H1 (cell line): ENCODE measurements at regions not wholly inside any gene's neighbourhood (a gene's known extent, or its start where the extent isn't known, plus 50 kb on each side); places are given as distances from the start of the nearest gene placed in this dataset.

Experiments used
- CTCF ChIA-PET: fragments of 300-600 bp; sonication (Branson Sonifier 250); formaldehyde crosslinking; loops from one replicate; lab custom pipeline; 2021; ENCODE audit not compliant: partially characterized antibody; lab: Charles Lee
- POLR2A ChIA-PET: fragments of 300-600 bp; sonication (Branson Sonifier 250); formaldehyde crosslinking; loops from one replicate; lab custom pipeline; 2021; ENCODE audit warnings: inconsistent platforms; ENCODE audit not compliant: partially characterized antibody; lab: Charles Lee
- DNase-seq, 2 experiments: peaks; one replicate each; pipeline versions ENCODE4 v3.0.0 to v3.0.0-alpha.2; 2010 to 2022; ENCODE audit warnings: low spot score in 2 of 2, low read depth in 1 of 2, mixed read lengths in 1 of 2
- FAIRE-seq: peaks from 2 replicates; lab custom pipeline; 2011; peaks lifted over from hg19 to GRCh38; lab: Jason Lieb, UNC
- H2AFZ ChIP-seq: 2 replicates; pipeline ENCODE4 v1.8.1; 2012; ENCODE audit warnings: low read length, inconsistent platforms
- H2AK5ac ChIP-seq: 2 replicates; pipeline ENCODE4 v1.6.1; 2013; ENCODE audit warnings: low read depth, low read length
- H2BK120ac ChIP-seq: replicated peaks from 2 replicates; pipeline ENCODE3; 2013; ENCODE audit warnings: low read depth, low read length, inconsistent platforms
- H2BK12ac ChIP-seq: 2 replicates; pipeline ENCODE4 v1.6.1; 2013; ENCODE audit warnings: low read depth, low read length
- H2BK15ac ChIP-seq: 2 replicates; pipeline ENCODE4 v1.6.1; 2013; ENCODE audit warnings: low read length
- H2BK20ac ChIP-seq: 2 replicates; pipeline ENCODE4 v1.6.1; 2013; ENCODE audit warnings: low read length
- H2BK5ac ChIP-seq: 2 replicates; pipeline ENCODE4 v1.6.1; 2013; ENCODE audit warnings: low read depth, low read length
- H3K14ac ChIP-seq: 2 replicates; pipeline ENCODE4 v1.6.1; 2013; ENCODE audit warnings: inconsistent platforms; ENCODE audit not compliant: insufficient read length
- H3K18ac ChIP-seq: 2 replicates; pipeline ENCODE4 v1.6.1; 2013; ENCODE audit warnings: low read length; ENCODE audit errors: extremely low read depth
- H3K23ac ChIP-seq: 2 replicates; pipeline ENCODE4 v1.6.1; 2013; ENCODE audit warnings: inconsistent platforms; ENCODE audit not compliant: insufficient read length
- H3K23me2 ChIP-seq: 2 replicates; pipeline ENCODE4 v1.6.1; 2013; ENCODE audit warnings: low read depth, low read length
- H3K27ac ChIP-seq: 2 replicates; pipeline ENCODE4 v1.6.1; 2011; ENCODE audit warnings: low read depth, low read length, inconsistent platforms
- H3K27me3 ChIP-seq, 4 experiments: replicated peaks in 1 of 4; 1 replicate in 1 of 4; 2 replicates in 3 of 4; pipeline versions ENCODE4 v1.6.1 to v1.8.1; 2011 to 2013; ENCODE audit warnings: low read length in 3 of 4, mild to moderate bottlenecking in 3 of 4, inconsistent platforms in 2 of 4, mixed read lengths in 2 of 4, moderate library complexity in 1 of 4; ENCODE audit not compliant: control insufficient read depth in 3 of 4, insufficient read depth in 3 of 4; ENCODE audit errors: extremely low read depth in 1 of 4
- H3K36me3 ChIP-seq, 4 experiments: 2 replicates each; pipeline versions ENCODE4 v1.6.1 to v1.8.1; 2011 to 2013; ENCODE audit warnings: mild to moderate bottlenecking in 4 of 4, low read length in 3 of 4, moderate library complexity in 2 of 4, control low read depth in 1 of 4, inconsistent platforms in 1 of 4; ENCODE audit not compliant: insufficient read depth in 4 of 4, control insufficient read depth in 2 of 4
- H3K4ac ChIP-seq: replicated peaks from 2 replicates; pipeline ENCODE3; 2013; ENCODE audit warnings: low read length, low read depth, mixed read lengths, inconsistent platforms; ENCODE audit not compliant: insufficient read length
- H3K4me1 ChIP-seq, 4 experiments: replicated peaks in 1 of 4; 1 replicate in 1 of 4; 2 replicates in 3 of 4; pipeline versions ENCODE4 v1.6.1 to v1.8.1; 2011 to 2013; ENCODE audit warnings: low read length in 3 of 4, inconsistent platforms in 2 of 4, mixed read lengths in 1 of 4; ENCODE audit not compliant: insufficient read depth in 4 of 4, control insufficient read depth in 3 of 4
- H3K4me2 ChIP-seq, 2 experiments: 2 replicates each; pipeline versions ENCODE4 v1.6.1 to v1.8.1; 2011 to 2013; ENCODE audit warnings: low read depth in 2 of 2, low read length in 2 of 2, control low read depth in 1 of 2, inconsistent platforms in 1 of 2, mild to moderate bottlenecking in 1 of 2; ENCODE audit not compliant: insufficient read depth in 1 of 2
- H3K4me3 ChIP-seq, 4 experiments: fragments of 200-600, 300-600 bp in 1 of 4; sonication (generic), shearing (Covaris generic), sonication (Bioruptor Twin) in 1 of 4; 2 replicates each; pipeline versions ENCODE4 v1.5.1 to v1.8.1; 2011 to 2016; ENCODE audit warnings: low read length in 4 of 4, low read depth in 3 of 4, control low read depth in 2 of 4, inconsistent platforms in 2 of 4, mild to moderate bottlenecking in 2 of 4, mixed read lengths in 1 of 4, moderate library complexity in 1 of 4; ENCODE audit not compliant: insufficient read depth in 2 of 4; ENCODE audit errors: extremely low read depth in 1 of 4
- H3K56ac ChIP-seq: replicated peaks from 2 replicates; pipeline ENCODE3; 2013; ENCODE audit warnings: low read depth, mild to moderate bottlenecking, mixed read lengths, low read length, inconsistent platforms; ENCODE audit not compliant: insufficient read length
- H3K79me1 ChIP-seq: 2 replicates; pipeline ENCODE4 v1.6.1; 2013; ENCODE audit warnings: low read depth, low read length, control low read depth
- H3K79me2 ChIP-seq, 2 experiments: 2 replicates each; pipeline versions ENCODE4 v1.6.1 to v1.8.1; 2012 to 2013; ENCODE audit warnings: low read length in 2 of 2, mild to moderate bottlenecking in 2 of 2, inconsistent platforms in 1 of 2; ENCODE audit not compliant: insufficient read depth in 2 of 2, control insufficient read depth in 1 of 2
- H3K9ac ChIP-seq, 4 experiments: replicated peaks in 1 of 4; 1 replicate in 1 of 4; 2 replicates in 3 of 4; pipeline versions ENCODE4 v1.6.1 to v1.8.1; 2011 to 2013; ENCODE audit warnings: low read depth in 3 of 4, low read length in 3 of 4, control low read depth in 2 of 4, mild to moderate bottlenecking in 2 of 4, moderate library complexity in 2 of 4, inconsistent platforms in 1 of 4; ENCODE audit errors: extremely low read depth in 1 of 4
- H3K9me3 ChIP-seq, 2 experiments: 2 replicates each; pipeline versions ENCODE4 v1.6.1 to v1.8.1; 2012 to 2013; ENCODE audit warnings: mild to moderate bottlenecking in 2 of 2, moderate library complexity in 2 of 2, control low read depth in 1 of 2, inconsistent platforms in 1 of 2, low read depth in 1 of 2, low read length in 1 of 2, mixed read lengths in 1 of 2; ENCODE audit not compliant: insufficient read depth in 2 of 2
- H4K20me1 ChIP-seq, 2 experiments: replicated peaks in 1 of 2; 2 replicates each; pipeline versions ENCODE3 to v1.8.1; 2011 to 2013; ENCODE audit warnings: inconsistent platforms in 2 of 2, low read length in 2 of 2, mild to moderate bottlenecking in 1 of 2; ENCODE audit not compliant: insufficient read depth in 2 of 2, control insufficient read depth in 1 of 2
- H4K5ac ChIP-seq: 2 replicates; pipeline ENCODE4 v1.6.1; 2013; ENCODE audit warnings: low read length, low read depth, mixed read lengths, inconsistent platforms; ENCODE audit not compliant: insufficient read length
- H4K8ac ChIP-seq: 2 replicates; pipeline ENCODE4 v1.8.0; 2013; ENCODE audit warnings: mild to moderate bottlenecking, moderate library complexity, low read length, inconsistent platforms; ENCODE audit not compliant: insufficient read depth; ENCODE audit errors: extremely low read depth
- H4K91ac ChIP-seq: replicated peaks from 2 replicates; pipeline ENCODE3; 2013; ENCODE audit warnings: low read length, mixed read lengths, inconsistent platforms; ENCODE audit not compliant: insufficient read length
- ASH2L ChIP-seq: fragments of 200-600, 300-600 bp; sonication (generic); IDR thresholded peaks from one replicate; pipeline ENCODE4 v1.7.1; 2017; ENCODE audit warnings: low read length
- E2F6 ChIP-seq: IDR thresholded peaks from 2 replicates; pipeline ENCODE4 v1.6.1; 2012; ENCODE audit warnings: inconsistent platforms
- EZH2 ChIP-seq: fragments of 200-600 bp; sonication (generic); IDR thresholded peaks from 2 replicates; pipeline ENCODE4 v1.7.1; 2012; ENCODE audit warnings: low read depth, mild to moderate bottlenecking, moderate library complexity, low read length, inconsistent platforms; ENCODE audit not compliant: severe bottlenecking
- JUN ChIP-seq: IDR thresholded peaks from 2 replicates; pipeline ENCODE4 v1.6.1; 2011; ENCODE audit warnings: low read depth, mild to moderate bottlenecking, improper control_type of control experiment, low read length
- KDM4A ChIP-seq: IDR thresholded peaks from one replicate; pipeline ENCODE4 v1.7.1; 2012; ENCODE audit warnings: low read depth, mild to moderate bottlenecking, moderate library complexity, low read length, inconsistent platforms; ENCODE audit not compliant: severe bottlenecking
- RFX5 ChIP-seq: IDR thresholded peaks from 2 replicates; pipeline ENCODE4 v1.6.1; 2011; ENCODE audit warnings: low read depth, low read length, improper control_type of control experiment, borderline replicate concordance
- RNF2 ChIP-seq: fragments of 200-900, 300-1000 bp; sonication (generic); IDR thresholded peaks from 2 replicates; pipeline ENCODE4 v1.7.1; 2016; ENCODE audit warnings: borderline replicate concordance, low read depth, mild to moderate bottlenecking, antibody characterized with exemption, low read length; ENCODE audit not compliant: poor library complexity, severe bottlenecking; ENCODE audit errors: missing control alignments
- SUZ12 ChIP-seq: fragments of 200-600 bp; sonication (generic); IDR thresholded peaks from 2 replicates; pipeline ENCODE4 v1.6.1; 2012; ENCODE audit warnings: mild to moderate bottlenecking, inconsistent platforms, low read length, moderate library complexity, mixed read lengths
- WGBS, 2 experiments: shearing (Covaris generic) in 1 of 2; methylation state at CpG; one replicate each; pipeline versions ENCODE4 v1.1.6 to v1.1.7; 2013 to 2015; ENCODE audit warnings: low lambda C conversion rate in 2 of 2, mixed read lengths in 2 of 2, inconsistent platforms in 1 of 2, low coverage in 1 of 2, missing lambda C conversion rate in 1 of 2; ENCODE audit not compliant: insufficient replicate concordance in 2 of 2, insufficient coverage in 1 of 2, insufficient read length in 1 of 2; ENCODE audit errors: extremely low coverage in 1 of 2, missing lambda C conversion rate in 1 of 2; 5-methylcytosine and 5-hydroxymethylcytosine counted together
- TF ChIP-seq, protein P1 (sequence below): IDR thresholded peaks from 2 replicates; pipeline ENCODE4 v1.6.1; 2012; ENCODE audit warnings: inconsistent platforms

DNA sequence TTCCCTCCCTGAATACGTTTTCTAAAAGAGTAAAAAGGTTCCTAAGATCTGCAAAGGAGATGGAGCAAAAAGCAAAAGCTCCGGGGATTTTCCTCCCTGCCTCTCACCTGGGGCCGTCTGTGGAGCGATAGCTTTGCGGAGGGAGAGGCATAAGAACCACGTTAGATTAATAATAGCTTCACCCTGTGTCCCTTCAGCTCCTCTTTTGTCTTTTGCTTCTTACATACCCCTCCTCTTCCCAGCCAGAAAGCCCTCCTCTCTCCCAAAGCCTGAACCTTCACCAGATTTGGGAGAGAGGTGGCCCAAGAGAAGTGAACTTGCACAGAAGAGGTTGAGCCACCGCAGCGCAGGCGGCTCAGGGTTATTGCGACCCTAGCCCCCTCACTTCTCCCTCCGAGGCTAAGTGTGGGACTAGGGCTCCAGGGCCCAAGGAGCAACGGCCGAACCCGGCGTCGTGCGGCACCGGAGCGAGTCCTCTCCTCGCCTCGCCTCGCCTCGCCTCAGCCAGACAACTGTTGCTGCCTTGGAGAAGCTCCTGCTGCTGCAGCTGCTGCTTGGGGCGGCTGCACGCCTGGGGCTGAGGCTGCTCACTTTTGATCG, 97.6 kb upstream of the HSD17B12 start:
- CTCF ChIA-PET, result interaction anchor here (0.7 to 25.5 kb wide), 12 partner anchors 10 to 219 kb away, joined by 3 to 646 read pairs (median 4); no protein-coding TSS in a partner anchor
- 5% methylated on average over 26 of the region's 26 CpGs; no CpG with 5 or more reads in 1 of the 2 experiments for WGBS, 2 experiments
- TF ChIP-seq JUN (no peak), SUZ12 (peak; percentile 68), KDM4A (peak; percentile 75), EZH2 (peak; percentile 49), ASH2L (peak; percentile 21), E2F6 (peak; percentile 38; the same call in 1 of the 2 replicates), RFX5 (no peak), RNF2 (peak; percentile 62)
- TF ChIP-seq, protein P1, sequence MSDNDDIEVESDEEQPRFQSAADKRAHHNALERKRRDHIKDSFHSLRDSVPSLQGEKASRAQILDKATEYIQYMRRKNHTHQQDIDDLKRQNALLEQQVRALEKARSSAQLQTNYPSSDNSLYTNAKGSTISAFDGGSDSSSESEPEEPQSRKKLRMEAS, result peak; percentile 67; the same call in 1 of the 2 replicates

More for the DNA sequence above, 97.6 kb upstream of the HSD17B12 start:
- Histone ChIP-seq H3K36me3 (no peaks in the 10 kb centered on the region), H4K20me1 (peaks cover 3 to 7% of the 10 kb centered on the region in 2 experiments), H2BK15ac (no peak overlapping the region), H3K79me2 (no peaks in the 10 kb centered on the region), H3K4me1 (peaks cover 3 to 33% (median 10%) of the 10 kb centered on the region in 4 experiments), H2BK5ac (no peak overlapping the region), H4K5ac (no peak overlapping the region), H2BK20ac (no peak overlapping the region), H3K27me3 (peaks cover 50 to 69% (median 66%) of the 10 kb centered on the region in 4 experiments), H3K56ac (no peak overlapping the region), H3K18ac (0 out of 2 replicates have a peak overlapping the region, but pooled peaks have one; percentile 32), H4K8ac (no peak overlapping the region), H2AK5ac (no peak overlapping the region), H3K9me3 (no peaks in the 10 kb centered on the region), H3K9ac (no peak overlapping the region), H3K79me1 (no peaks in the 10 kb centered on the region), H3K4me3 (peak overlapping the region in 3 of 4 experiments; percentile 26 to 90 (median 78); a peak in 6 of 8 replicates), H3K23ac (no peak overlapping the region), H2BK120ac (no peak overlapping the region), H4K91ac (no peak overlapping the region), H2AFZ (peak overlapping the region; percentile 9; the same call in 1 of the 2 replicates), H3K23me2 (peaks cover 23% of the 10 kb centered on the region), H2BK12ac (peak overlapping the region; percentile 80), H3K4me2 (peak overlapping the region; percentile 98 to 99), H3K14ac (no peak overlapping the region), H3K4ac (no peak overlapping the region), H3K27ac (no peak overlapping the region)
- DNase-seq, result peak in 1 of 2 experiments; percentile 63
- no peak for FAIRE-seq
- POLR2A ChIA-PET, result interaction anchor here (1.4 to 1.7 kb wide), 2 partner anchors 10 to 40 kb away, joined by 3 to 4 read pairs; no protein-coding TSS in a partner anchor
